Nephron progenitor cell (in vitro differentiated cells): ENCODE measurements at regions not wholly inside any gene's neighbourhood (a gene's known extent, or its start where the extent isn't known, plus 50 kb on each side); places are given as distances from the start of the nearest gene placed in this dataset.
A peak's percentile ranks its signal among the peaks of the same experiment; 100 is the strongest.

Experiments used
- DNase-seq: peaks from one replicate; pipeline ENCODE4 v3.0.0; 2021
- H3K27ac Mint-ChIP-seq: 2 replicates; pipeline ENCODE4 v1.8.0; 2021; ENCODE audit warnings: mild to moderate bottlenecking, moderate library complexity, mixed read lengths
- H3K27me3 Mint-ChIP-seq: 2 replicates; pipeline ENCODE4 v1.8.0; 2021; ENCODE audit warnings: mild to moderate bottlenecking, low read depth, mixed read lengths; ENCODE audit not compliant: poor library complexity
- H3K36me3 Mint-ChIP-seq: 2 replicates; pipeline ENCODE4 v1.8.0; 2021; ENCODE audit warnings: low read depth, mixed read lengths
- H3K4me1 Mint-ChIP-seq: 2 replicates; pipeline ENCODE4 v1.8.0; 2021; ENCODE audit warnings: mixed read lengths
- H3K4me3 Mint-ChIP-seq: 2 replicates; pipeline ENCODE4 v1.8.0; 2021; ENCODE audit warnings: mild to moderate bottlenecking, moderate library complexity, mixed read lengths
- H3K9me3 Mint-ChIP-seq: 2 replicates; pipeline ENCODE4 v1.8.0; 2021; ENCODE audit warnings: mild to moderate bottlenecking, moderate library complexity, mixed read lengths
- CTCF ChIP-seq: fragments of 200-600 bp; sonication (generic); IDR thresholded peaks from 2 replicates; pipeline ENCODE4 v1.5.0; 2021; ENCODE audit warnings: antibody characterized with exemption

GRCh38 chr6:169844946-169845345 is 93.5 kb downstream of the ERMARD start:
- H3K36me3 Mint-ChIP-seq: no peaks in the 10 kb centered on the region
- no peaks in the 10 kb centered on the region for H3K9me3 Mint-ChIP-seq
- peaks cover 45% of the 10 kb centered on the region for H3K4me1 Mint-ChIP-seq
- H3K27me3 Mint-ChIP-seq: peaks cover 26% of the 10 kb centered on the region
- H3K4me3 Mint-ChIP-seq: no peak overlapping the region
- no peak for TF ChIP-seq CTCF
- DNase-seq: no peak
- H3K27ac Mint-ChIP-seq: no peak overlapping the region

GRCh38 chr6:169843991-169844390 is 92.6 kb downstream of the ERMARD start:
- no peak for DNase-seq
- Mint-ChIP-seq H3K36me3 (no peaks in the 10 kb centered on the region), H3K9me3 (no peaks in the 10 kb centered on the region), H3K27me3 (peaks cover 23% of the 10 kb centered on the region), H3K4me1 (peaks cover 36% of the 10 kb centered on the region), H3K27ac (peak overlapping the region; percentile 72), H3K4me3 (no peak overlapping the region)
- no peak for TF ChIP-seq CTCF

- Mint-ChIP-seq H3K4me1 (peaks cover 42% of the 10 kb centered on the region), H3K27me3 (peaks cover 26% of the 10 kb centered on the region), H3K9me3 (no peaks in the 10 kb centered on the region), H3K27ac (no peak overlapping the region), H3K4me3 (no peak overlapping the region), H3K36me3 (no peaks in the 10 kb centered on the region)
- no peak for TF ChIP-seq CTCF
- DNase-seq: no peak
Measured at GRCh38 chr6:169843110-169843509, 91.7 kb downstream of the ERMARD start.

GRCh38 chr6:169841907-169842606 is 90.6 kb downstream of the ERMARD start:
- no peaks in the 10 kb centered on the region for H3K36me3 Mint-ChIP-seq
- no peak for TF ChIP-seq CTCF
- no peaks in the 10 kb centered on the region for H3K9me3 Mint-ChIP-seq
- H3K4me1 Mint-ChIP-seq: peaks cover 32% of the 10 kb centered on the region
- DNase-seq: no peak
- H3K4me3 Mint-ChIP-seq: no peak overlapping the region
- H3K27ac Mint-ChIP-seq: no peak overlapping the region
- H3K27me3 Mint-ChIP-seq: peaks cover 23% of the 10 kb centered on the region

GRCh38 chr6:169841251-169841650 is 89.8 kb downstream of the ERMARD start:
- Mint-ChIP-seq H3K27ac (no peak overlapping the region), H3K4me1 (peaks cover 29% of the 10 kb centered on the region), H3K27me3 (peaks cover 27% of the 10 kb centered on the region), H3K4me3 (no peak overlapping the region), H3K36me3 (no peaks in the 10 kb centered on the region), H3K9me3 (no peaks in the 10 kb centered on the region)
- TF ChIP-seq CTCF: no peak
- DNase-seq: no peak
